WTC11 (cell line): ENCODE measurements at regions not wholly inside any gene's neighbourhood (a gene's known extent, or its start where the extent isn't known, plus 50 kb on each side); places are given as distances from the start of the nearest gene placed in this dataset.

ENCODE experiments used
- CREB1 ChIP-seq: sonication (generic); formaldehyde crosslinking; IDR thresholded peaks from 2 replicates; pipeline ENCODE4 v1.8.0; 2023; ENCODE audit warnings: mild to moderate bottlenecking, missing genetic modification reagents
- ELF4 ChIP-seq: sonication (generic); formaldehyde crosslinking; IDR thresholded peaks from 2 replicates; pipeline ENCODE4 v1.8.1; 2022; ENCODE audit warnings: low read depth, mild to moderate bottlenecking, moderate library complexity, missing genetic modification reagents
- JUN ChIP-seq: sonication (generic); formaldehyde crosslinking; IDR thresholded peaks from 2 replicates; pipeline ENCODE4 v1.8.0; 2023; ENCODE audit warnings: mild to moderate bottlenecking, missing genetic modification reagents
- SOX15 ChIP-seq: fragments of 250-450 bp; sonication (Bioruptor Pico); IDR thresholded peaks from 2 replicates; pipeline ENCODE4 v1.9.0; 2021; ENCODE audit warnings: mild to moderate bottlenecking
- ZNF263 ChIP-seq: sonication (generic); formaldehyde crosslinking; IDR thresholded peaks from 2 replicates; pipeline ENCODE4 v1.8.1; 2022; ENCODE audit warnings: low read depth, mild to moderate bottlenecking, moderate library complexity, missing genetic modification reagents
- TF ChIP-seq, protein P1 (sequence below): sonication (generic); formaldehyde crosslinking; IDR thresholded peaks from 2 replicates; pipeline ENCODE4 v1.8.0; 2022; ENCODE audit warnings: mild to moderate bottlenecking, missing genetic modification reagents
- TF ChIP-seq, protein P2 (sequence below): fragments of 200-600 bp; IDR thresholded peaks from 2 replicates; pipeline ENCODE4 v1.8.0; 2022; ENCODE audit warnings: antibody characterized with exemption
- TF ChIP-seq, protein P3 (sequence below): sonication (generic); formaldehyde crosslinking; IDR thresholded peaks from 2 replicates; pipeline ENCODE4 v1.8.1; 2022; ENCODE audit warnings: low read depth, missing genetic modification reagents, borderline replicate concordance

DNA sequence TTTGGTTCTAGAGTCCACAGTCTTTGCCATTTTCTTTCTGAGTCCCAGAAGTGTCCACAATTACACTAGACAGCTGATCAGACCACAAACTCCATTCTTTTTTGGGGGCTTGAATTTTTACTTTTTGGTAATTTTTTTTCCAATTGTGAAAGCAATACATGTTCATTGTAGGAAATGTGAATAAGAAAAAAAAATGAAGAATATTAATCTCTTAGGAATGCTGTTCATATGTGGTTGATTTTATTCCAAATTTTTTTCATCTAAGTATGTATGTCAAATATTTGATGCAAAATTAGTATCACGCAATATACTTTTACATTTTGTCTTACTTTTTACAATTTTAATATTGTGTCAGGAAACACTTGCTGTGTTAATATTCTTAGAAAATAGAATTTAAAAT, 76.4 kb upstream of the ETS2 start:
- TF ChIP-seq CREB1 (CRISPR knock-in tag), result no peak
- TF ChIP-seq ELF4 (CRISPR knock-in tag), result no peak
- TF ChIP-seq SOX15, result no peak
- TF ChIP-seq, protein P1, sequence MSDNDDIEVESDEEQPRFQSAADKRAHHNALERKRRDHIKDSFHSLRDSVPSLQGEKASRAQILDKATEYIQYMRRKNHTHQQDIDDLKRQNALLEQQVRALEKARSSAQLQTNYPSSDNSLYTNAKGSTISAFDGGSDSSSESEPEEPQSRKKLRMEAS (CRISPR knock-in tag), result no peak
- TF ChIP-seq ZNF263 (CRISPR knock-in tag), result no peak
- no peak for TF ChIP-seq JUN (CRISPR knock-in tag)
- TF ChIP-seq, protein P2, sequence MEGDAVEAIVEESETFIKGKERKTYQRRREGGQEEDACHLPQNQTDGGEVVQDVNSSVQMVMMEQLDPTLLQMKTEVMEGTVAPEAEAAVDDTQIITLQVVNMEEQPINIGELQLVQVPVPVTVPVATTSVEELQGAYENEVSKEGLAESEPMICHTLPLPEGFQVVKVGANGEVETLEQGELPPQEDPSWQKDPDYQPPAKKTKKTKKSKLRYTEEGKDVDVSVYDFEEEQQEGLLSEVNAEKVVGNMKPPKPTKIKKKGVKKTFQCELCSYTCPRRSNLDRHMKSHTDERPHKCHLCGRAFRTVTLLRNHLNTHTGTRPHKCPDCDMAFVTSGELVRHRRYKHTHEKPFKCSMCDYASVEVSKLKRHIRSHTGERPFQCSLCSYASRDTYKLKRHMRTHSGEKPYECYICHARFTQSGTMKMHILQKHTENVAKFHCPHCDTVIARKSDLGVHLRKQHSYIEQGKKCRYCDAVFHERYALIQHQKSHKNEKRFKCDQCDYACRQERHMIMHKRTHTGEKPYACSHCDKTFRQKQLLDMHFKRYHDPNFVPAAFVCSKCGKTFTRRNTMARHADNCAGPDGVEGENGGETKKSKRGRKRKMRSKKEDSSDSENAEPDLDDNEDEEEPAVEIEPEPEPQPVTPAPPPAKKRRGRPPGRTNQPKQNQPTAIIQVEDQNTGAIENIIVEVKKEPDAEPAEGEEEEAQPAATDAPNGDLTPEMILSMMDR, result no peak
- TF ChIP-seq, protein P3, sequence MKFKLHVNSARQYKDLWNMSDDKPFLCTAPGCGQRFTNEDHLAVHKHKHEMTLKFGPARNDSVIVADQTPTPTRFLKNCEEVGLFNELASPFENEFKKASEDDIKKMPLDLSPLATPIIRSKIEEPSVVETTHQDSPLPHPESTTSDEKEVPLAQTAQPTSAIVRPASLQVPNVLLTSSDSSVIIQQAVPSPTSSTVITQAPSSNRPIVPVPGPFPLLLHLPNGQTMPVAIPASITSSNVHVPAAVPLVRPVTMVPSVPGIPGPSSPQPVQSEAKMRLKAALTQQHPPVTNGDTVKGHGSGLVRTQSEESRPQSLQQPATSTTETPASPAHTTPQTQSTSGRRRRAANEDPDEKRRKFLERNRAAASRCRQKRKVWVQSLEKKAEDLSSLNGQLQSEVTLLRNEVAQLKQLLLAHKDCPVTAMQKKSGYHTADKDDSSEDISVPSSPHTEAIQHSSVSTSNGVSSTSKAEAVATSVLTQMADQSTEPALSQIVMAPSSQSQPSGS (CRISPR knock-in tag), result no peak
